Epithelial cell of proximal tubule (primary cell): ENCODE measurements at regions not wholly inside any gene's neighbourhood (a gene's known extent, or its start where the extent isn't known, plus 50 kb on each side); places are given as distances from the start of the nearest gene placed in this dataset.

ENCODE experiments used
- DNase-seq: peaks from one replicate; pipeline ENCODE4 v3.0.0-alpha.2; 2011; ENCODE audit warnings: low read depth
- H3K4me3 ChIP-seq: 2 replicates; pipeline ENCODE4 v1.5.1; 2011; ENCODE audit warnings: low read depth, mild to moderate bottlenecking, low read length
- CTCF ChIP-seq: conservative IDR thresholded peaks from 2 replicates; pipeline ENCODE4 v1.5.1; 2012; ENCODE audit warnings: low read depth, mild to moderate bottlenecking, low read length

- TF ChIP-seq CTCF = no peak
- DNase-seq = no peak
- H3K4me3 ChIP-seq = no peak overlapping the region
Measured at GRCh38 chr6:78462728-78463127, 404.6 kb upstream of the IRAK1BP1 start.

GRCh38 chr6:78465059-78465634, 402.2 kb upstream of the IRAK1BP1 start:
- H3K4me3 ChIP-seq = no peak overlapping the region
- TF ChIP-seq CTCF = no peak
- DNase-seq = no peak

GRCh38 chr6:78476561-78476960, 390.8 kb upstream of the IRAK1BP1 start:
- no peak overlapping the region for H3K4me3 ChIP-seq
- DNase-seq = no peak
- TF ChIP-seq CTCF = no peak

GRCh38 chr6:78482801-78483552, 384.4 kb upstream of the IRAK1BP1 start:
- no peak for TF ChIP-seq CTCF
- no peak for DNase-seq
- H3K4me3 ChIP-seq = no peak overlapping the region

GRCh38 chr6:78483553-78484197, 383.7 kb upstream of the IRAK1BP1 start:
- no peak for TF ChIP-seq CTCF
- no peak overlapping the region for H3K4me3 ChIP-seq
- DNase-seq = no peak

- no peak overlapping the region for H3K4me3 ChIP-seq
- no peak for TF ChIP-seq CTCF
- no peak for DNase-seq
Measured at GRCh38 chr6:78484198-78485064, 382.9 kb upstream of the IRAK1BP1 start.
